Colonic mucosa (tissue), 4 donors: ENCODE measurements at regions not wholly inside any gene's neighbourhood (a gene's known extent, or its start where the extent isn't known, plus 50 kb on each side); places are given as distances from the start of the nearest gene placed in this dataset.

Source experiments
- DNase-seq: peaks from one replicate; pipeline ENCODE4 v3.0.0-alpha.2; 2020
- H3K27ac ChIP-seq: fragments of 200-600 bp; one replicate; pipeline ENCODE4 v1.8.0; 2021
- H3K27me3 ChIP-seq: fragments of 200-600 bp; one replicate; pipeline ENCODE4 v1.8.0; 2021
- H3K36me3 ChIP-seq: fragments of 200-600 bp; one replicate; pipeline ENCODE4 v1.8.0; 2021
- H3K4me1 ChIP-seq: fragments of 200-600 bp; one replicate; pipeline ENCODE4 v1.8.0; 2021; ENCODE audit warnings: mild to moderate bottlenecking
- H3K4me3 ChIP-seq: fragments of 200-600 bp; one replicate; pipeline ENCODE4 v1.8.0; 2021
- H3K9ac ChIP-seq, 2 donors: one replicate each; pipeline ENCODE4 v1.7.0; 2013; ENCODE audit warnings: control low read depth in 2 of 2, low read depth in 2 of 2, low read length in 2 of 2
- H3K9me3 ChIP-seq: fragments of 200-600 bp; one replicate; pipeline ENCODE4 v1.8.0; 2021
- intact Hi-C: fragments of 100-400 bp; cut with DNase I; formaldehyde crosslinking; loops from one replicate; pipeline ENCODE4 v1.14.1; 2022
- TF ChIP-seq, protein P1 (sequence below): fragments of 200-600 bp; IDR thresholded peaks from one replicate; pipeline ENCODE4 v1.8.0; 2022; ENCODE audit warnings: antibody characterized with exemption, mild to moderate bottlenecking
- donor health status: healthy.
- donor health status: DM: no; HTN: no; CAD: no.
- donor health status: DM: no; HTN: no; CAD: no.

- TF ChIP-seq, protein P1, sequence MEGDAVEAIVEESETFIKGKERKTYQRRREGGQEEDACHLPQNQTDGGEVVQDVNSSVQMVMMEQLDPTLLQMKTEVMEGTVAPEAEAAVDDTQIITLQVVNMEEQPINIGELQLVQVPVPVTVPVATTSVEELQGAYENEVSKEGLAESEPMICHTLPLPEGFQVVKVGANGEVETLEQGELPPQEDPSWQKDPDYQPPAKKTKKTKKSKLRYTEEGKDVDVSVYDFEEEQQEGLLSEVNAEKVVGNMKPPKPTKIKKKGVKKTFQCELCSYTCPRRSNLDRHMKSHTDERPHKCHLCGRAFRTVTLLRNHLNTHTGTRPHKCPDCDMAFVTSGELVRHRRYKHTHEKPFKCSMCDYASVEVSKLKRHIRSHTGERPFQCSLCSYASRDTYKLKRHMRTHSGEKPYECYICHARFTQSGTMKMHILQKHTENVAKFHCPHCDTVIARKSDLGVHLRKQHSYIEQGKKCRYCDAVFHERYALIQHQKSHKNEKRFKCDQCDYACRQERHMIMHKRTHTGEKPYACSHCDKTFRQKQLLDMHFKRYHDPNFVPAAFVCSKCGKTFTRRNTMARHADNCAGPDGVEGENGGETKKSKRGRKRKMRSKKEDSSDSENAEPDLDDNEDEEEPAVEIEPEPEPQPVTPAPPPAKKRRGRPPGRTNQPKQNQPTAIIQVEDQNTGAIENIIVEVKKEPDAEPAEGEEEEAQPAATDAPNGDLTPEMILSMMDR, result no peak
- Histone ChIP-seq H3K36me3 (no peaks in the 10 kb centered on the region), H3K9me3 (no peaks in the 10 kb centered on the region), H3K4me3 (no peak overlapping the region), H3K27ac (no peak overlapping the region), H3K27me3 (no peaks in the 10 kb centered on the region), H3K4me1 (no peaks in the 10 kb centered on the region), H3K9ac (no peak overlapping the region)
- no peak for DNase-seq
- intact Hi-C loops, result no loop called here
Observed at GRCh38 chr4:130329036-130329435, 1233.1 kb downstream of the C4orf33 start.

- Histone ChIP-seq H3K27ac (no peak overlapping the region), H3K36me3 (no peaks in the 10 kb centered on the region), H3K9me3 (no peaks in the 10 kb centered on the region), H3K4me3 (no peak overlapping the region), H3K27me3 (no peaks in the 10 kb centered on the region), H3K9ac (no peak overlapping the region), H3K4me1 (no peaks in the 10 kb centered on the region)
- intact Hi-C loops, result no loop called here
- TF ChIP-seq, protein P1, result no peak
- no peak for DNase-seq
Observed at GRCh38 chr4:130333241-130333759, 1237.3 kb downstream of the C4orf33 start.

DNA sequence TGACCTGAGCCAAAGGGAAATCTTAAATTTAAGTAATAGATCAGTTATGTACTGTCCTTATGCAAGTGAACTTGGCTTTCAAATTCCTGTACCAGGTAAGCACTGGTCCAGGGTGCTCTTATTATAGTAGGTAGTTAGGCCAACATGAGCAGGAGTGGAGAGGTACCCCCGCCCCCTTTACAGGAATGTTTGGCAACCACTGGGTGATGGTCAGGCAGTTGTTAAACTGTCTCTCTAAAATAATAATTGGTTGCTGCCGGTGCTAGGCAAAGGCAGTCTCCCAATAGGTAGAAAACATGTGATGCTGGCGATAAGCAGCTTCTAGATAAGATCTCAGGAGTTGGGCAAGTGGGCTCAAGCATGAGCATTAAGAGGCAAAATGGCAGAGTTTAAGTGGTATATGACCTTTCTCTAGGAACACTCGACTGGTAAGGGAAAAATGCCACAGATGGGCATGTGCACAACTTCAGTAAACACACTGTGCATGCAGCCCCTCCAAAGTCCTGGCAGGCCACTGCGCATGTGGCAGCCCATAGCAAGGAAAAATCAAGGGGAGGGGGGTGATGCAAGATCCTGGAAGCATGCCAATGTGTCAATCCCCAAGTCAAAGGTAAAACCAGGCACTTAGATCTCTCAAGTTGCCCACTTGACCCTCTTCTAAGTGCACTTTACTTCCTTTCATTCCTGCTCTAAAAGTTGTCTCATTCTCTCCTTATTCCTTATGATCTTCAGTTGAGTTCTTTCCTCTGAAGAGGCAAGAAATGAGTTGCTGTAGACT lies 1239.7 kb downstream of the C4orf33 start:
- DNase-seq, result no peak
- Histone ChIP-seq H3K27me3 (no peaks in the 10 kb centered on the region), H3K4me1 (no peaks in the 10 kb centered on the region), H3K27ac (no peak overlapping the region), H3K36me3 (no peaks in the 10 kb centered on the region), H3K9me3 (no peaks in the 10 kb centered on the region), H3K9ac (no peak overlapping the region), H3K4me3 (no peak overlapping the region)
- TF ChIP-seq, protein P1, result no peak
- intact Hi-C loops, result no loop called here

GRCh38 chr4:130336585-130337217 lies 1240.7 kb downstream of the C4orf33 start:
- H3K27me3 ChIP-seq, result no peaks in the 10 kb centered on the region
- H3K36me3 ChIP-seq, result no peaks in the 10 kb centered on the region
- H3K4me1 ChIP-seq, result no peaks in the 10 kb centered on the region
- no peak for DNase-seq
- TF ChIP-seq, protein P1, result no peak
- H3K27ac ChIP-seq, result no peak overlapping the region
- no peak overlapping the region for H3K9ac ChIP-seq
- H3K9me3 ChIP-seq, result no peaks in the 10 kb centered on the region
- no peak overlapping the region for H3K4me3 ChIP-seq
- intact Hi-C loops, result no loop called here

DNA sequence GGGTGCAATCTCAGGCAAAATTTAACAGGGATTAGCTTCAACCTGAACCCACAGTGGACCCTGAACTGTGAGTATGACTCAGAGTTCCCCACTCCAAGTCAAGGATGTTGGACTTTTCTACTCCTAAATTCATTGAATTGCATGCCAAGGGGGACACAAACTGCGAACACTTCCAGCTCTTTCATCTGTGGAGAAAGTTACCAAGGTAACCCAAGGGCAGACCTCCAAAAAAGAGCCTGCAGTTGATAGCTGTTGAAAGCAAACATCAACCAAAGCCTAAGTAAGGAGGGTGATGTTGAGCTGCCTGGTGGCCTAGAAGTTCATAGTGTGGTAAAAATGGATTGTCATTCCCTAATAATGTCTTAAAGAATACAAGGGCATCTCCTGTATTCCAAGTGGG lies 1242.9 kb downstream of the C4orf33 start:
- no peak overlapping the region for H3K4me3 ChIP-seq
- DNase-seq, result no peak
- intact Hi-C loops, result no loop called here
- TF ChIP-seq, protein P1, result no peak
- no peaks in the 10 kb centered on the region for H3K4me1 ChIP-seq
- H3K9me3 ChIP-seq, result no peaks in the 10 kb centered on the region
- H3K36me3 ChIP-seq, result no peaks in the 10 kb centered on the region
- no peak overlapping the region for H3K27ac ChIP-seq
- no peaks in the 10 kb centered on the region for H3K27me3 ChIP-seq
- H3K9ac ChIP-seq, result no peak overlapping the region
